Neural progenitor cell (in vitro differentiated cells): ENCODE measurements at regions not wholly inside any gene's neighbourhood (a gene's known extent, or its start where the extent isn't known, plus 50 kb on each side); places are given as distances from the start of the nearest gene placed in this dataset.

Source experiments
- DNase-seq: peaks from one replicate; pipeline ENCODE4 v3.0.0-alpha.2; 2016; ENCODE audit warnings: low spot score
- H2AFZ ChIP-seq: fragments of 200-600 bp; sonication (generic); replicated peaks from 2 replicates; pipeline ENCODE4 v1.6.1; 2016; ENCODE audit warnings: antibody characterized with exemption
- H3F3A ChIP-seq: fragments of 200-600 bp; sonication (generic); 2 replicates; pipeline ENCODE4 v1.6.1; 2016; ENCODE audit warnings: antibody characterized with exemption, low read depth
- H3K27ac ChIP-seq: fragments of 200-600 bp; sonication (generic); 2 replicates; pipeline ENCODE4 v1.5.1; 2016; ENCODE audit warnings: mild to moderate bottlenecking
- H3K27me3 ChIP-seq: fragments of 200-600 bp; sonication (generic); 2 replicates; pipeline ENCODE4 v1.6.1; 2016; ENCODE audit warnings: mild to moderate bottlenecking, moderate library complexity
- H3K36me3 ChIP-seq: fragments of 200-600 bp; sonication (generic); 2 replicates; pipeline ENCODE4 v1.5.1; 2016
- H3K4me1 ChIP-seq: fragments of 200-600 bp; sonication (generic); 2 replicates; pipeline ENCODE4 v1.6.1; 2016; ENCODE audit warnings: mixed run types
- H3K4me2 ChIP-seq: fragments of 200-600 bp; sonication (generic); 2 replicates; pipeline ENCODE4 v1.6.1; 2016
- H3K4me3 ChIP-seq: fragments of 200-600 bp; sonication (generic); 2 replicates; pipeline ENCODE4 v1.5.1; 2016
- H3K79me2 ChIP-seq: fragments of 200-600 bp; sonication (generic); 2 replicates; pipeline ENCODE4 v1.6.1; 2016; ENCODE audit warnings: low read depth
- H3K9ac ChIP-seq: fragments of 200-600 bp; sonication (generic); 2 replicates; pipeline ENCODE4 v1.6.1; 2016
- H3K9me3 ChIP-seq: fragments of 200-600 bp; sonication (generic); 2 replicates; pipeline ENCODE4 v1.5.1; 2016; ENCODE audit warnings: low read depth
- H4K20me1 ChIP-seq: fragments of 200-600 bp; sonication (generic); 2 replicates; pipeline ENCODE4 v1.6.1; 2016; ENCODE audit warnings: low read depth
- H3K27ac Mint-ChIP-seq: 3 replicates; pipeline ENCODE4 v1.8.0; 2021; ENCODE audit warnings: mixed read lengths
- H3K27me3 Mint-ChIP-seq: 2 replicates; pipeline ENCODE4 v1.8.0; 2022; ENCODE audit warnings: low read depth, mild to moderate bottlenecking, inconsistent platforms, moderate library complexity, mixed read lengths; ENCODE audit not compliant: insufficient read depth
- H3K36me3 Mint-ChIP-seq: 3 replicates; pipeline ENCODE4 v1.8.0; 2021; ENCODE audit warnings: mixed read lengths
- H3K4me1 Mint-ChIP-seq: 3 replicates; pipeline ENCODE4 v1.8.0; 2021; ENCODE audit warnings: mixed read lengths
- H3K4me3 Mint-ChIP-seq: 3 replicates; pipeline ENCODE4 v1.8.0; 2021; ENCODE audit warnings: mild to moderate bottlenecking, moderate library complexity, mixed read lengths
- H3K9me3 Mint-ChIP-seq: 3 replicates; pipeline ENCODE4 v1.8.0; 2020; ENCODE audit warnings: mixed read lengths
- CTCF ChIP-seq: fragments of 200-600 bp; sonication (generic); IDR thresholded peaks from 2 replicates; pipeline ENCODE4 v1.5.1; 2017; ENCODE audit warnings: antibody characterized with exemption, mild to moderate bottlenecking
- EZH2 ChIP-seq: fragments of 200-600 bp; sonication (generic); IDR thresholded peaks from 2 replicates; pipeline ENCODE4 v1.6.1; 2017; ENCODE audit warnings: antibody characterized with exemption, mild to moderate bottlenecking, moderate library complexity
- EZH2phosphoT487 ChIP-seq: fragments of 200-600 bp; sonication (generic); IDR thresholded peaks from 2 replicates; pipeline ENCODE4 v1.6.1; 2017; ENCODE audit warnings: antibody characterized with exemption

- H3K9me3 ChIP-seq, result no peaks in the 10 kb centered on the region
Observed at GRCh38 chr4:126479709-126480108, 1153.0 kb upstream of the INTU start.

GRCh38 chr4:126482311-126482710 is 1150.4 kb upstream of the INTU start:
- H3K27me3 ChIP-seq, result no peaks in the 10 kb centered on the region
- H3K9ac ChIP-seq, result no peak overlapping the region
- no peaks in the 10 kb centered on the region for H3K79me2 ChIP-seq
- no peaks in the 10 kb centered on the region for H3K4me1 Mint-ChIP-seq
- H3K36me3 ChIP-seq, result no peaks in the 10 kb centered on the region
- H3K27me3 Mint-ChIP-seq, result peaks cover 3% of the 10 kb centered on the region
- no peaks in the 10 kb centered on the region for H3K4me1 ChIP-seq
- H3K4me3 ChIP-seq, result no peak overlapping the region
- no peak overlapping the region for H3K27ac Mint-ChIP-seq
- H2AFZ ChIP-seq, result no peak overlapping the region
- no peak overlapping the region for H3K4me3 Mint-ChIP-seq
- no peaks in the 10 kb centered on the region for H3F3A ChIP-seq
- TF ChIP-seq CTCF (no peak), EZH2 (no peak), EZH2phosphoT487 (no peak)
- no peaks in the 10 kb centered on the region for H3K9me3 Mint-ChIP-seq
- no peaks in the 10 kb centered on the region for H3K9me3 ChIP-seq
- H3K4me2 ChIP-seq, result no peak overlapping the region
- no peak overlapping the region for H3K27ac ChIP-seq
- DNase-seq, result no peak
- H3K36me3 Mint-ChIP-seq, result no peaks in the 10 kb centered on the region
- H4K20me1 ChIP-seq, result no peaks in the 10 kb centered on the region

More at GRCh38 chr4:126479709-126480108, 1153.0 kb upstream of the INTU start:
- Histone ChIP-seq H3K27ac (no peak overlapping the region), H3K27me3 (no peaks in the 10 kb centered on the region), H2AFZ (no peak overlapping the region), H3K79me2 (no peaks in the 10 kb centered on the region), H3K36me3 (no peaks in the 10 kb centered on the region), H3K4me1 (no peaks in the 10 kb centered on the region), H3K9ac (no peak overlapping the region), H4K20me1 (no peaks in the 10 kb centered on the region), H3K4me2 (no peak overlapping the region), H3K4me3 (no peak overlapping the region), H3F3A (no peaks in the 10 kb centered on the region)
- DNase-seq, result no peak
- Mint-ChIP-seq H3K9me3 (no peaks in the 10 kb centered on the region), H3K4me1 (no peaks in the 10 kb centered on the region), H3K4me3 (no peak overlapping the region), H3K27ac (no peak overlapping the region), H3K36me3 (no peaks in the 10 kb centered on the region), H3K27me3 (peaks cover 4% of the 10 kb centered on the region)
- TF ChIP-seq CTCF (peak; percentile 22), EZH2phosphoT487 (no peak)

- Mint-ChIP-seq H3K36me3 (no peaks in the 10 kb centered on the region), H3K9me3 (peaks cover 3% of the 10 kb centered on the region), H3K27me3 (no peaks in the 10 kb centered on the region), H3K4me1 (no peaks in the 10 kb centered on the region), H3K4me3 (no peak overlapping the region), H3K27ac (no peak overlapping the region)
- Histone ChIP-seq H3K4me3 (no peak overlapping the region), H4K20me1 (no peaks in the 10 kb centered on the region), H3K27ac (no peak overlapping the region), H2AFZ (no peak overlapping the region), H3K79me2 (no peaks in the 10 kb centered on the region), H3K9ac (no peak overlapping the region), H3K9me3 (no peaks in the 10 kb centered on the region), H3F3A (no peaks in the 10 kb centered on the region), H3K4me1 (no peaks in the 10 kb centered on the region), H3K4me2 (no peak overlapping the region), H3K27me3 (no peaks in the 10 kb centered on the region), H3K36me3 (no peaks in the 10 kb centered on the region)
- no peak for DNase-seq
- TF ChIP-seq EZH2, result no peak
- no peak for TF ChIP-seq EZH2phosphoT487
Observed at GRCh38 chr4:126486377-126486776, 1146.4 kb upstream of the INTU start.

- Mint-ChIP-seq H3K4me3 (no peak overlapping the region), H3K36me3 (no peaks in the 10 kb centered on the region), H3K27ac (no peak overlapping the region), H3K4me1 (no peaks in the 10 kb centered on the region), H3K27me3 (no peaks in the 10 kb centered on the region), H3K9me3 (peaks cover 3% of the 10 kb centered on the region)
- Histone ChIP-seq H4K20me1 (no peaks in the 10 kb centered on the region), H3K4me1 (no peaks in the 10 kb centered on the region), H3K36me3 (no peaks in the 10 kb centered on the region), H3K4me2 (no peak overlapping the region), H3F3A (no peaks in the 10 kb centered on the region), H3K79me2 (no peaks in the 10 kb centered on the region), H3K27me3 (no peaks in the 10 kb centered on the region), H3K9me3 (no peaks in the 10 kb centered on the region), H3K27ac (no peak overlapping the region), H3K4me3 (no peak overlapping the region), H2AFZ (no peak overlapping the region), H3K9ac (no peak overlapping the region)
- TF ChIP-seq EZH2, result no peak
- no peak for DNase-seq
Observed at GRCh38 chr4:126489826-126490463, 1142.8 kb upstream of the INTU start.
